ENCODE measurements at regions not wholly inside any gene's neighbourhood (a gene's known extent, or its start where the extent isn't known, plus 50 kb on each side); places are given as distances from the start of the nearest gene placed in this dataset.

DNA sequence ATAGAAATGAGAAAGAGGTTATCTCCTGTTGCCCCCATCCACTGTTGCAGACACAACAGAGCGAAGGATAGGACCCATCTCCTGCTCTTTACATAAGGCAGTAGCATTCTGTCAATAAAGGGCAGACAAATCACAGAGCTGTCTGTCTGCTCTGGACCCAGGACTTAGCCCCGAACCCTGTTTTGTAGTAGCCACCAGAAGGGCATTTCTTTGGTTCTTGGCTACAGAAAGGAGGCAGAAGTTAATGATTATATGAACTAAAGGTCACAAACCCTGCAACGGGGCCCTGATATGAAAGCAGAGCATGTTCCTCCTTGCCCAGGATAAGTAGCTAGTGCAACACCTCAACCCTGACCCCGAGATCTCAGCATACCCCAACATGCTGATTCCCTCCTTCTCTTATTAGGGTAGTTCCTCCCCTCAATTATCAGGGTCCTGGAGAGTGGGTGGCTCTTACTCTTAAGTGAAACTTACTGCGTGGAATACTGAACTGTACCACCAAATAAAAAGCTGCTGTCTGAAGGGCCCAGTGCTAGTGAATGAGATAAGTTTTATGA lies 680.4 kb upstream of the SPRY2 start:
- TF ChIP-seq POLR2A (IDR thresholded peaks at IDR 0.05): no peak
- TF ChIP-seq, protein P1, sequence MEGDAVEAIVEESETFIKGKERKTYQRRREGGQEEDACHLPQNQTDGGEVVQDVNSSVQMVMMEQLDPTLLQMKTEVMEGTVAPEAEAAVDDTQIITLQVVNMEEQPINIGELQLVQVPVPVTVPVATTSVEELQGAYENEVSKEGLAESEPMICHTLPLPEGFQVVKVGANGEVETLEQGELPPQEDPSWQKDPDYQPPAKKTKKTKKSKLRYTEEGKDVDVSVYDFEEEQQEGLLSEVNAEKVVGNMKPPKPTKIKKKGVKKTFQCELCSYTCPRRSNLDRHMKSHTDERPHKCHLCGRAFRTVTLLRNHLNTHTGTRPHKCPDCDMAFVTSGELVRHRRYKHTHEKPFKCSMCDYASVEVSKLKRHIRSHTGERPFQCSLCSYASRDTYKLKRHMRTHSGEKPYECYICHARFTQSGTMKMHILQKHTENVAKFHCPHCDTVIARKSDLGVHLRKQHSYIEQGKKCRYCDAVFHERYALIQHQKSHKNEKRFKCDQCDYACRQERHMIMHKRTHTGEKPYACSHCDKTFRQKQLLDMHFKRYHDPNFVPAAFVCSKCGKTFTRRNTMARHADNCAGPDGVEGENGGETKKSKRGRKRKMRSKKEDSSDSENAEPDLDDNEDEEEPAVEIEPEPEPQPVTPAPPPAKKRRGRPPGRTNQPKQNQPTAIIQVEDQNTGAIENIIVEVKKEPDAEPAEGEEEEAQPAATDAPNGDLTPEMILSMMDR (IDR thresholded peaks at IDR 0.05): no peak
